ENCODE measurements at regions not wholly inside any gene's neighbourhood (a gene's known extent, or its start where the extent isn't known, plus 50 kb on each side); places are given as distances from the start of the nearest gene placed in this dataset.

DNA sequence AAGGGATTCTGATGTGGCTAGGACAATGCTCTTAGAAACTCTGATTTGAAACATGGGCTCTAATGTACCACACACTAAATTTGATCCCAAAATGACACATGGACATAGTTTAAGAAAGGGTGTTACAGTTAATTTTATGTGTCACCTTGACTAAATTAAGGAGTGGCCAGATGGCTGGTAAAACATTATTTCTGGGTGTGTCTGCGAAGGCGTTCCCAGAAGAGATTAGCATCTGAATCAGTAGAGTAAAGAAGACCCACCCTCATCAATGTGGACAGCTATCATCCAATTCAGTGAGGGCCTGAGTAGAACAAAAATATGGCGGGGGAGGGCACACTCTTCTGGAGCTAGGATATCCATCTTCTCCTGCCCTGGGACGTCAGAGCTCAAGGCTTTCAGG is 283.1 kb upstream of the CHAC2 start:
- TF ChIP-seq, protein P1, sequence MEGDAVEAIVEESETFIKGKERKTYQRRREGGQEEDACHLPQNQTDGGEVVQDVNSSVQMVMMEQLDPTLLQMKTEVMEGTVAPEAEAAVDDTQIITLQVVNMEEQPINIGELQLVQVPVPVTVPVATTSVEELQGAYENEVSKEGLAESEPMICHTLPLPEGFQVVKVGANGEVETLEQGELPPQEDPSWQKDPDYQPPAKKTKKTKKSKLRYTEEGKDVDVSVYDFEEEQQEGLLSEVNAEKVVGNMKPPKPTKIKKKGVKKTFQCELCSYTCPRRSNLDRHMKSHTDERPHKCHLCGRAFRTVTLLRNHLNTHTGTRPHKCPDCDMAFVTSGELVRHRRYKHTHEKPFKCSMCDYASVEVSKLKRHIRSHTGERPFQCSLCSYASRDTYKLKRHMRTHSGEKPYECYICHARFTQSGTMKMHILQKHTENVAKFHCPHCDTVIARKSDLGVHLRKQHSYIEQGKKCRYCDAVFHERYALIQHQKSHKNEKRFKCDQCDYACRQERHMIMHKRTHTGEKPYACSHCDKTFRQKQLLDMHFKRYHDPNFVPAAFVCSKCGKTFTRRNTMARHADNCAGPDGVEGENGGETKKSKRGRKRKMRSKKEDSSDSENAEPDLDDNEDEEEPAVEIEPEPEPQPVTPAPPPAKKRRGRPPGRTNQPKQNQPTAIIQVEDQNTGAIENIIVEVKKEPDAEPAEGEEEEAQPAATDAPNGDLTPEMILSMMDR (conservative IDR thresholded peaks at IDR 0.05): no peak
- TF ChIP-seq EZH2 (IDR thresholded peaks at IDR 0.05; ENCODE audit: low read depth): no peak

Data from PC-9 (cell line).